ENCODE measurements at regions not wholly inside any gene's neighbourhood (a gene's known extent, or its start where the extent isn't known, plus 50 kb on each side); places are given as distances from the start of the nearest gene placed in this dataset.

GRCh38 chr11:116693102-116693570, 79.7 kb downstream of the BUD13 start (continued):
- no peak for TF ChIP-seq EZH2phosphoT487 (IDR thresholded peaks at IDR 0.05; ENCODE audit: unreplicated experiment)
- no peak for TF ChIP-seq REST (IDR thresholded peaks at IDR 0.05; ENCODE audit: unreplicated experiment)
- TF ChIP-seq ZNF331 (CRISPR knock-in tag; IDR thresholded peaks at IDR 0.05; ENCODE audit: low read depth): no peak

DNA sequence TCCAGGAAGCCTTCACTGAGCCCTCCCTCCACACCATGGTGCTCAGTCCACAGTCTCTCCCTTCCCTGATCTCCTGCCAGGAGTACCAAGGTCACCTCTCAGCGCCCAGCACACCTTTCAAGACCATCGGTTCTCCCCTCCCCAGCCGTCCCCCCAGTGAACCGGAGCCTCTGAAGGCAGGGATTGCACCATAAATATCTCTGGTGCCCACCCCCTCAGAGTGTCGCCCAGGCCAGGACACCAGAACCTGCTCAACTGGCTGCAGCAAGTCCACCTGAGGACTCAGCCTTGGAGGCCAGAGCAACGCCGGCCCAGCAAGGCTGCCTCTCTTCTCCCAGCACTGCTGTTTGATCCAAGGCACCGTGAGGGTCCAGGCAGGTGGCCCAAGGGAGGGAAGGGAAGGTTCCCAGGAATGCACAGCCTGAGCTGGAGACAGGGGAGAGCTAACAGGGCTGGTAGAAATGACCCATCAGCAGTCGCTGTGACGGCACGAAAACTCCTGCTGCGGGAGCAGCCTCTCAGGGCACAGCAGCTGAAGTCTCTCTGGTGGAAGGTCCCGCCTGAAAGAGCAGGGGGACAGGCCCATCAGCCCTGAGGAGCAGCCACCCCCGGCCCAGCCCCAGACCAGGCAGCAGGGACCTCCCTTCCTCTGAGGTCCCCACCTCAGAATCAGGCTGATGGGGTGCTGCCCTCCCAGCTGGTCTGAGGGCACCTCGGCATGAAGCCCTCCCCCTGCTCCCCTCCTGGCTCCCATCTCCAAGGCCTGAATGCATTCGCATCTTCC, 80.3 kb downstream of the BUD13 start:
- no peak overlapping the region for H3K27ac ChIP-seq (ENCODE audit: low read depth)
- no peak overlapping the region for H3K27ac Mint-ChIP-seq
- H3F3A ChIP-seq (replicated peaks; ENCODE audit: low read depth): no peaks in the 10 kb centered on the region
- H3K4me1 ChIP-seq (ENCODE audit: insufficient read depth): peaks cover 29% of the 10 kb centered on the region
- no peaks in the 10 kb centered on the region for H3K36me3 ChIP-seq (ENCODE audit: insufficient read depth)
- no peaks in the 10 kb centered on the region for H3K9me2 ChIP-seq (ENCODE audit: insufficient read depth)
- no peak overlapping the region for H3K4me3 ChIP-seq
- no peaks in the 10 kb centered on the region for H3K79me2 ChIP-seq (replicated peaks; ENCODE audit: insufficient read depth)
- no peak overlapping the region for H2AFZ ChIP-seq
- H3K27me3 Mint-ChIP-seq (ENCODE audit: insufficient read depth, low read depth, poor library complexity): peaks cover 14% of the 10 kb centered on the region
- DNase-seq (ENCODE audit: low spot score) (no peak), ATAC-seq (no peak)
- no peaks in the 10 kb centered on the region for H3K9me3 Mint-ChIP-seq
- no peak overlapping the region for H3K4me3 Mint-ChIP-seq
- H3K36me3 Mint-ChIP-seq (ENCODE audit: low read depth): no peaks in the 10 kb centered on the region
- no peaks in the 10 kb centered on the region for H3K27me3 ChIP-seq (ENCODE audit: insufficient read depth)
- H4K20me1 ChIP-seq (replicated peaks; ENCODE audit: insufficient read depth): no peaks in the 10 kb centered on the region
- H3K4me2 ChIP-seq: no peak overlapping the region
- peaks cover 26% of the 10 kb centered on the region for H3K4me1 Mint-ChIP-seq
- TF ChIP-seq EZH2 (IDR thresholded peaks at IDR 0.05; ENCODE audit: low read depth, unreplicated experiment) (no peak), CREB1 (CRISPR knock-in tag; IDR thresholded peaks at IDR 0.05; ENCODE audit: low read depth) (no peak), POLR2AphosphoS5 (IDR thresholded peaks at IDR 0.05; ENCODE audit: low read depth) (no peak), ZNF114 (CRISPR knock-in tag; IDR thresholded peaks at IDR 0.05) (no peak), NANOG (IDR thresholded peaks at IDR 0.05; ENCODE audit: borderline replicate concordance) (no peak), REST (IDR thresholded peaks at IDR 0.05; ENCODE audit: unreplicated experiment) (no peak), STAT1 (IDR thresholded peaks at IDR 0.05; ENCODE audit: unreplicated experiment) (no peak), JUNB (IDR thresholded peaks at IDR 0.05; ENCODE audit: unreplicated experiment) (no peak), ZNF331 (CRISPR knock-in tag; IDR thresholded peaks at IDR 0.05; ENCODE audit: low read depth) (no peak)
- TF ChIP-seq, protein P1, sequence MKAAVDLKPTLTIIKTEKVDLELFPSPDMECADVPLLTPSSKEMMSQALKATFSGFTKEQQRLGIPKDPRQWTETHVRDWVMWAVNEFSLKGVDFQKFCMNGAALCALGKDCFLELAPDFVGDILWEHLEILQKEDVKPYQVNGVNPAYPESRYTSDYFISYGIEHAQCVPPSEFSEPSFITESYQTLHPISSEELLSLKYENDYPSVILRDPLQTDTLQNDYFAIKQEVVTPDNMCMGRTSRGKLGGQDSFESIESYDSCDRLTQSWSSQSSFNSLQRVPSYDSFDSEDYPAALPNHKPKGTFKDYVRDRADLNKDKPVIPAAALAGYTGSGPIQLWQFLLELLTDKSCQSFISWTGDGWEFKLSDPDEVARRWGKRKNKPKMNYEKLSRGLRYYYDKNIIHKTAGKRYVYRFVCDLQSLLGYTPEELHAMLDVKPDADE (IDR thresholded peaks at IDR 0.05): no peak
- TF ChIP-seq, protein P2, sequence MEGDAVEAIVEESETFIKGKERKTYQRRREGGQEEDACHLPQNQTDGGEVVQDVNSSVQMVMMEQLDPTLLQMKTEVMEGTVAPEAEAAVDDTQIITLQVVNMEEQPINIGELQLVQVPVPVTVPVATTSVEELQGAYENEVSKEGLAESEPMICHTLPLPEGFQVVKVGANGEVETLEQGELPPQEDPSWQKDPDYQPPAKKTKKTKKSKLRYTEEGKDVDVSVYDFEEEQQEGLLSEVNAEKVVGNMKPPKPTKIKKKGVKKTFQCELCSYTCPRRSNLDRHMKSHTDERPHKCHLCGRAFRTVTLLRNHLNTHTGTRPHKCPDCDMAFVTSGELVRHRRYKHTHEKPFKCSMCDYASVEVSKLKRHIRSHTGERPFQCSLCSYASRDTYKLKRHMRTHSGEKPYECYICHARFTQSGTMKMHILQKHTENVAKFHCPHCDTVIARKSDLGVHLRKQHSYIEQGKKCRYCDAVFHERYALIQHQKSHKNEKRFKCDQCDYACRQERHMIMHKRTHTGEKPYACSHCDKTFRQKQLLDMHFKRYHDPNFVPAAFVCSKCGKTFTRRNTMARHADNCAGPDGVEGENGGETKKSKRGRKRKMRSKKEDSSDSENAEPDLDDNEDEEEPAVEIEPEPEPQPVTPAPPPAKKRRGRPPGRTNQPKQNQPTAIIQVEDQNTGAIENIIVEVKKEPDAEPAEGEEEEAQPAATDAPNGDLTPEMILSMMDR (conservative IDR thresholded peaks at IDR 0.05; ENCODE audit: low read depth in 2 of 2): no peak
